Breast epithelium (tissue), 3 donors: ENCODE measurements at regions not wholly inside any gene's neighbourhood (a gene's known extent, or its start where the extent isn't known, plus 50 kb on each side); places are given as distances from the start of the nearest gene placed in this dataset.

Experiments
- POLR2A ChIP-seq: fragments of 450-650 bp; IDR thresholded peaks from one replicate; pipeline ENCODE4 v1.6.1; 2016; ENCODE audit warnings: antibody characterized with exemption, mild to moderate bottlenecking, moderate library complexity
- TF ChIP-seq, protein P1 (sequence below), 3 donors: fragments of 450-650 bp; IDR thresholded peaks; one replicate each; pipeline ENCODE4 v1.5.1; 2016 to 2017; ENCODE audit warnings: antibody characterized with exemption in 3 of 3, mild to moderate bottlenecking in 3 of 3, moderate library complexity in 3 of 3

DNA sequence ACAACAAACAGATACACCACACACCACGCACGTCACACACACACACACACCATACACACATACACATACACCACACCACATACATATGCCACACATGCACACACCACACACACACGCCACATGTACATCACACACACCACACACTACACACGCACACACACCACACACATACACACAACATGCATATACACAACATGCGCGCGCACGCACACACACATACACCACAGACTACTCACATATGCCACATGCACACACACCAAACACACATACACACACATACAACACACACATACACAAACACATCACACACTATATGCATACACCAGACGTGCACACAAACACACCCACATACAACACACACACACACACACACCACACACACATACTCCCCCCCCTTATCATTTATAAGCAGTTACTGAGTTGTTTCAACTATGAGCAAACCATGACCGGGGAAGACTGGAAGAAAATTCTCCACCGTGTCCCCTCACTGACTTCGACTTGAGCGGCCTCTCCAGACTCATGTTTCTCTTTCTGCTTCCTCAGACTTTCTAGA is 126.7 kb upstream of the IQSEC1 start:
- TF ChIP-seq, protein P1, sequence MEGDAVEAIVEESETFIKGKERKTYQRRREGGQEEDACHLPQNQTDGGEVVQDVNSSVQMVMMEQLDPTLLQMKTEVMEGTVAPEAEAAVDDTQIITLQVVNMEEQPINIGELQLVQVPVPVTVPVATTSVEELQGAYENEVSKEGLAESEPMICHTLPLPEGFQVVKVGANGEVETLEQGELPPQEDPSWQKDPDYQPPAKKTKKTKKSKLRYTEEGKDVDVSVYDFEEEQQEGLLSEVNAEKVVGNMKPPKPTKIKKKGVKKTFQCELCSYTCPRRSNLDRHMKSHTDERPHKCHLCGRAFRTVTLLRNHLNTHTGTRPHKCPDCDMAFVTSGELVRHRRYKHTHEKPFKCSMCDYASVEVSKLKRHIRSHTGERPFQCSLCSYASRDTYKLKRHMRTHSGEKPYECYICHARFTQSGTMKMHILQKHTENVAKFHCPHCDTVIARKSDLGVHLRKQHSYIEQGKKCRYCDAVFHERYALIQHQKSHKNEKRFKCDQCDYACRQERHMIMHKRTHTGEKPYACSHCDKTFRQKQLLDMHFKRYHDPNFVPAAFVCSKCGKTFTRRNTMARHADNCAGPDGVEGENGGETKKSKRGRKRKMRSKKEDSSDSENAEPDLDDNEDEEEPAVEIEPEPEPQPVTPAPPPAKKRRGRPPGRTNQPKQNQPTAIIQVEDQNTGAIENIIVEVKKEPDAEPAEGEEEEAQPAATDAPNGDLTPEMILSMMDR (IDR thresholded peaks at IDR 0.05): no peak
- TF ChIP-seq POLR2A: no peak
